Cerebellar cortex (tissue), 1 donor: ENCODE measurements at regions not wholly inside any gene's neighbourhood (a gene's known extent, or its start where the extent isn't known, plus 50 kb on each side); places are given as distances from the start of the nearest gene placed in this dataset.
A peak's percentile ranks its signal among the peaks of the same experiment; 100 is the strongest.
"Not testable (repeated sequence)": the region's sequence is repeated elsewhere in the genome, so short reads cannot be mapped to it uniquely, and the experiment has no call there.

ENCODE experiments used
- DNase-seq: peaks from one replicate; pipeline ENCODE4 v3.0.0-alpha.2; 2015; ENCODE audit warnings: low spot score

DNA sequence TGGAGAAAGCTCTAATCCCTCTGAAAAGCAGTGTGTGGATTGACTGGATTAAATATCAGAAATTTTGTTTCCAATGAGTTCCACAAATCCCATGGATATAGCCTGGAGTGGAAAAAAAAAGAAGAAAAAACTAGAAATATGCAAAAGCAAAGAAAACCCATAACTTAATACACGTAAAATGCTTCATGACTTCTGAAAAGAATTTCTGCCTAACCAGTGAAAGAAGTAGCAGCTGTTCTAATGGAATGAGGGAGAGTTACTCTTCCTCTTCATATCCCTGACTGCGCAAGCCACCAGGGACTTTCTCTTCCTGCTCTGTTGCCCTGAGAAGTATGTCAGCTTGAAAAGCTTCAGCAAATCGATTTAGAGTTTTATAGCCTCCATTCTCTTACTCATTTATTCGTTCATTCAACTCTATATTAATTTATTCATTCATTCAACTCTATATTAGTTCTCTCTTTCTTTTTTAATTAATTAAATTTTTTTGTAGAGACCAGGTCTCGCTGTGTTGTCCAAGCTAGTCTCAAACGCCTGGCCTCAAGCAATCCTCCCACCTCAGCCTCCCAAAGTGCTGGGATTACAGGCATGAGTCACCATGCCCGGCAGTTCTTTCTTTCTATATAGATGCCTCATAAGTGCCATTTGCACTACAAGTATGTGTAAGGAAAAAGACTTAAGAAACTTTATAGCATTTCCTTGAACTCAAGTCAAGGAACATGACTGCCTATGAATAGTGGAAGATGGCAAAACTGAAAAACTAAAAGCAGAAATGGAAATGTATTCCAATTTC, 447.3 kb upstream of the NRP1 start:
- DNase-seq = no peak

DNA sequence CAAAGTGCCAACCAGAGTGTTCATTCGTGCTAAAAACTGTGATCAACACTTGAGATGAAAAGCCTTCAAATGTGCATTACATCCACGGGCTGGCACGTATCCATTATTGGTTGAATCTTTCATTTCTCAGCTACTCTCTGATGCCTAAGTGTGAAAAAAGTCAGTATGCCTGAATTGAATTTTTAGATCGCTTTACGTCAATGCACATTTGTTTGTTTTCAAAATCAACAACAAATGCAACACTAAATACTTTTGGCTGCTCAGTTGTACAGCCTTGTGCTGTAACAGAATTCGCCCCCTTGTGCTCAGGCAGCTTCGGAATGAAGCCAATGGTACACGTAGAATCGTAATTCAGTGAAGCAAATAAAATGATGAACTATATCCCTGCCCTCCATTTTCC, 446.5 kb upstream of the NRP1 start:
- no peak for DNase-seq

- no peak for DNase-seq
These were observed 442.8 kb upstream of the NRP1 start for GRCh38 chr10:33777223-33777622.

DNA sequence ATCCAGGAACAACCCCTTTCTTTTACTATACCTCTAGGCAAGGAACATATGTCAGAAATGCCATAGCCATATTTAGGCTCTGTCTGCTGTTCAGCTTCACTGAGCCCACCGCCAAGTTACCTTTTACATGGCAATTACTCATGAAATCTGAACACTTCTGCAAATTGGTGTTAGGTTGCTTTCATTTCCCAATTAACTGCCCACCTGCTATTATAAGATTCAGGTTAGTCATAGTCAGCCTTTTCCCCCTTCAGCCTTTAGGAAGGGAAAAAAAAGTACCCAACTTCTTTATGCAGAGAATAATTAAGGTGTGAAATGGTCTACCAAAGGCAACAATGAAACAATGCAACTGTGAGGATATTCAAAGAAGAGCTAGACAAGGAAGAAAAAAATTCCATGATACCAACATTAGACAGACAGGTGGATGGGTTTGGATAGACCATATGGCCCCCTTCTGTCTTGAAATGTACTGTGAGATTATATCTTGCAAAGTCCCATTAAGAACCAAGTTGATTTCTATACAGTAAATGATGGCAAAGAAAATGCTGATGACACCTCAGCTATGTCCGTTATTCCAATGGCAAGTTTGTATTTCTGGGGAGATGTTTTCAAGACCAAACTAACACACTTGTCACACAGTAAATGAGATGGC, 442.1 kb upstream of the NRP1 start:
- DNase-seq = no peak

GRCh38 chr10:33774857-33775256, 440.4 kb upstream of the NRP1 start:
- DNase-seq = no peak

GRCh38 chr10:33773886-33774480, 439.5 kb upstream of the NRP1 start:
- no peak for DNase-seq

- DNase-seq = no peak
These were observed 438.7 kb upstream of the NRP1 start for GRCh38 chr10:33773253-33773573.

DNA sequence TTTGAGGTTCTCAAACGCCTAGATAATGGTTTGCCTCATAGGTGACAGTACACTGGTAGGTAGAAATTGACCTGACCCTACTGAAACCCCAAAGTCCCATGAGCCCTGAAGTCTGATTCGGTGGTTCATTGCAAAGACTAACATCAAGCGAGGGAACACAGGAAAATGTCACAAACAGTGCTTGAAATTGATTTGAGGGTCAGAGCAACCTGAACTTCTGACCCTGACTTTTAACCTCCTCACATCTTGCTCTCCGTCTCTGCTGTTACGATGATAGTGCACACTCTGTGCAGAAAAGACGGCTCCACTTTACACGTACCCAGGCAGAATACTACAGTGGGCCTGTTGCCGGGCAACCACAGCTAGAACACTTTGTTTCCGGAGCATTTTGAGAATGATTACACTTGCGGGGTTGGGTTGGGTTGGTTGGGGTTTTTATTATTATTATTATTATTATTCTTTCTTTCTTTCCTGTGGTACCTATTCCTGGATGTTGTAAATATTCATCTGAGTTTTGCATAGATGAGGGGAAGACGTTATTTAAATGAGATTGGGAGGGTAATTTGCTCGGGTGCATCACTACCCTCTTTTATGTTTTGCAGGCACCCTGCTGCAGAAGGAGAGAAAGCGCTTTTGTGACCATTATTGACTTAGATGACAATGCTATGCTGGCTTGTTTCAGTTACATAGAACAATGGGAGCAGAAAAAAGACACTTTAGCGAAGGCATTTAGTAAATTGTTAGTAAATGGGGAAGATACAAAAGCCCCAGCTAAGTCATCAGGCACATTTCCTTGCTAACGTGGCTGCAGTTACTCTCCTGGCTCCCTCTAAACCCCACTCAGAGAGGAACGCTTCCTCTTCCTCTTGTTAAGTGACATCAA, 438.1 kb upstream of the NRP1 start:
- peak; percentile 0 for DNase-seq

DNA sequence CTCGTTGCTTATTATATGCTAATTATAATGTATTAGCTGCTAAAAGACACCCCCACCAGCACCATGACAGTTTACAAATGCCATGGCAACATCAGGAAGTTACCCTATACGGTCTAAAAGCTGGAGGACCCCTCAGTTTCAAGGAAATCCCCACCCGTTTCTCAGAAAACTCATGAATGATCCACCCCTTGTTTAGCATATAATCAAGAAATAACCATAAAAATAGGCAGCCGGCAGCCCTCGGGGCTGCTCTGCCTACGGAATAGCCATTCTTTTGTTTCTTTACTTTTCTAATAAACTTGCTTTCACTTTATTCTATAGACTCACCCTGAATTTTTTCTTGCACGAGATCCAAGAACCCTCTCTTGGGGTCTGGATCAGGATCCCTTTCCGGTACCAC, 437.4 kb upstream of the NRP1 start:
- DNase-seq = not testable (repeated sequence)

- no peak for DNase-seq
These were observed 430.3 kb upstream of the NRP1 start for GRCh38 chr10:33764694-33765185.

- DNase-seq = no peak
These were observed 425.8 kb upstream of the NRP1 start for GRCh38 chr10:33760056-33760943.

GRCh38 chr10:33759191-33759590, 424.7 kb upstream of the NRP1 start:
- DNase-seq = no peak

GRCh38 chr10:33758299-33758698, 423.8 kb upstream of the NRP1 start:
- DNase-seq = no peak

DNA sequence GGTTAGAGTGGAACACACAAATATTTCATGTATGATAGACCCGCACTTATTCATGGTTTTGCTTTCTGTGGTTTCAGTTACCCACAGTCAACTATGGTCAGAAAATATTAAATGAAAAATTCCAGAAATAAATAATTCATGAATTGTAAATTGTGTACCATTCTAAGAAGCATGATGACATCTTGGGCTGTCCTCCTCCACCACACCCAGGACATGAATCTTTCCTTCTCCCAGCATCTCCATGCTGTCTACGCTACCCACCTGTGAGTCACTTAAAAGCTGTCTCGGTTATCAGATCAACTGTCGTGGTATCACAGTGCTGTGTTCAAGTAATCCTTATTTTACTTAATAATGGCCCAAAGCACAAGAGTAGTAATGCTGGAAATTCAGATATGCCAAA, 419.6 kb upstream of the NRP1 start:
- no peak for DNase-seq

DNA sequence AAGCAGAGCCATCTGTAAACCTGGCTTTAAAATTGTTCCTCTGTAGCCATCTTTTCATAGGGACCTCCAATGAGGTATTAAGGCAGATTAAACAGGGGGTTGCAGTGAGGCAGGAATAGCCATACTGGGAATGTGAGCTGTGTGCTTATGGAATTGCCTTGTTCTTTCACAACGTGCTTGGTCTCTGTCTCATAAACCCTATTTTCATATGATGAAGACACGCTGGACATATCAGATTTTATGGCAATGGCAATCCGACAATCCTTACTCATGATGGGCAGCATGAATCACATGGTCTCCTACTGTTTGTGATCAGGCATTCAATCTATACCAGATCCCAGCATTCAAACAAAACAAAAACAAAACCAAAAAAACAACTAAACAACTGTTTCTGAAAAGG, 418.9 kb upstream of the NRP1 start:
- no peak for DNase-seq

GRCh38 chr10:33749790-33750189, 415.3 kb upstream of the NRP1 start:
- no peak for DNase-seq

DNA sequence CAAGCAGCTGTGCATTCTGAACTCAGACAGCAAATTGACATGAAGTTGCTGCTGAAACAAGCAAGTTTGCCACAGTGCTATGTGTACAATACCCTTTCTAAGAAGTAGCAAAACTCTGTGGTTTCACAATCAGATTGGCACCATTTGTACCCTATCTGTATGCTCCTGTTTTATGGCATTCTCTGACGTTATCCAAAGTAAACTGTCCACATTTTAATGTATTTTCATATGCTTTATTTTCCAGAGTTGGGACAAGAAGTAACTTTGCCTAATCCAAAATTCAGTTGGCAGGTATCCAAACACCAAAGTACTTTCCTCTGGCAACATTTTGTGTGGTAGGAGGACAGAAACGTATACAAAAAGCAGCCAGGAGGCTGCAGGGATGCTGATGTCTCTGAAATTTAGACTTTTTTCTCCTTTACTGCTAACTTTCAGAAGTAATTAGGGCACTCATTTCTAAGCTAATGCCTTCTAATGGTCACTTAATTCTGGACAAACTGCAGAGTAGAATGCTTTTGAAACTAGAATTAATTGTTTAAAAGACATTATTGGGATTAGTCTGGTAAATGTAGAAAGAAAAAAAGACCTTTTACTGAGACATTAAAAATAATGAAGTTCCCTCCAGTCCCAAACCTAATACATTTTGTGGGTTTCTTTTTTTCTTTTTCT, 414.7 kb upstream of the NRP1 start:
- no peak for DNase-seq

DNA sequence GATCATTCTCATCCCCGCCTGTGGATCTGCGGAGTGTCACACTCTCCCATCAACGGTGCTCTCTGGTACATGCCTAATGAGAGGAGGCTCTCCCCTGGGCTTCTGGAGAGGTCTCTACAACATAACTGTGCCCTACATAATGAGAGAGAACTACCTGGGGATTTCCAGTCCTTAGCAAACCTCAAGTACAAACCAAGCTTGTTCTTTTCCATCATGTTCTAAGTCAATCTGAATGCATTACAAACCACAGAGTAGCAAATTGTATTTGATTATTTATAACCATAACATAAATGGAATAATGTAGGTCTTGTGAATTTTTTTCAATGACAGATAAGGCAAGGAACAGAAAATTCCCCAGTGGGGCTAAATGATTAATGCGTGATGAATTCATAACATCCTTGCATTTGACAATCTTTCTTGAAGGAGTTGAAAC, 412.4 kb upstream of the NRP1 start:
- no peak for DNase-seq

- no peak for DNase-seq
These were observed 411.7 kb upstream of the NRP1 start for GRCh38 chr10:33746186-33746585.

DNA sequence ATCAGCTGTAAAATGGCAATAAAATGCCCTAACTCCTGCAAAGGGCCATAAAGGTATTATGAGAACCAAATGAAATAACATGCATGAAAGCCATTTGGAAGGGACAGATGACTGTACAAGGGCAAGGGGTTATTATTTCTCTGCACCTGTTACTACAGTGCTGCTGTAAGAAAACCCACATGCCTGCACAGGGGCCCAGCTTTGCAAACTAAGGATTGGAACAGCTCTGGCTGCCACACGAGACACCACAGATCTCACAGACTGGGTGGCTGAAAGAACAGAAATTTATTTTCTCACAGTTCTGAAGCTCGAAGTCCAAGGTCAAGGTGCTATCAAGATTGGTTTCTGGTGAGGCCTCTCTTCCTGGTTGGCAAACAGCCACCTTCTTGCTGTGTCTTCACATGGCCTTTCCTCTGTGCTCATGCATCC, 409.0 kb upstream of the NRP1 start:
- DNase-seq = no peak

GRCh38 chr10:33739031-33739430, 404.6 kb upstream of the NRP1 start:
- DNase-seq = no peak
